Keratinocyte (primary cell): ENCODE measurements at regions not wholly inside any gene's neighbourhood (a gene's known extent, or its start where the extent isn't known, plus 50 kb on each side); places are given as distances from the start of the nearest gene placed in this dataset.

Source experiments
- EZH2 ChIP-seq: IDR thresholded peaks from one replicate; pipeline ENCODE4 v1.6.1; 2012; ENCODE audit warnings: inconsistent platforms, mild to moderate bottlenecking, low read length, moderate library complexity
- TF ChIP-seq, protein P1 (sequence below), 3 experiments: IDR thresholded peaks in 1 of 3; conservative IDR thresholded peaks in 1 of 3; optimal IDR thresholded peaks in 1 of 3; 2 replicates in 2 of 3; 3 replicates in 1 of 3; pipeline versions ENCODE3 to v1.5.1; 2011; ENCODE audit warnings: low read length in 3 of 3, mild to moderate bottlenecking in 3 of 3, moderate library complexity in 2 of 3, control low read depth in 1 of 3, inconsistent platforms in 1 of 3; ENCODE audit not compliant: insufficient read depth in 2 of 3; ENCODE audit errors: extremely low read depth in 1 of 3

DNA sequence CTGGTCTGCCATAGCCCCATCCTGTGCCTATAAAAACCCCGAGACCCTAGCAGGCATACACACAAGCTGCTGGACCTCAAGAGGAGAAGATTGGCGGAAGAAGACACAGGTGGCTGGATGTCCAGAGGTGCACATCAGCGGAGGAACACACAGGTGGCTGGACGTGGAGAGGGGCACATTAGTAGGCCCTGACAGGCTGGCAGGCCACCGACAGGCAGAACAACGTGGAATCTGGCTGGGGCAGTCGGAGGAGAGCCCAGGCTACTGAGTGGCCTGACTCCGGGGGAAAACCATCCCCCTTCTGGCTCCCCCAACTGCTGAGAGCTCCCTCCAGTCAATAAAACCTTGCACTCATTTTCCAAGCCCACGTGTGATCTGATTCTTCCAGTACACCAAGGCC lies 512.5 kb upstream of the AMOT start:
- TF ChIP-seq, protein P1, sequence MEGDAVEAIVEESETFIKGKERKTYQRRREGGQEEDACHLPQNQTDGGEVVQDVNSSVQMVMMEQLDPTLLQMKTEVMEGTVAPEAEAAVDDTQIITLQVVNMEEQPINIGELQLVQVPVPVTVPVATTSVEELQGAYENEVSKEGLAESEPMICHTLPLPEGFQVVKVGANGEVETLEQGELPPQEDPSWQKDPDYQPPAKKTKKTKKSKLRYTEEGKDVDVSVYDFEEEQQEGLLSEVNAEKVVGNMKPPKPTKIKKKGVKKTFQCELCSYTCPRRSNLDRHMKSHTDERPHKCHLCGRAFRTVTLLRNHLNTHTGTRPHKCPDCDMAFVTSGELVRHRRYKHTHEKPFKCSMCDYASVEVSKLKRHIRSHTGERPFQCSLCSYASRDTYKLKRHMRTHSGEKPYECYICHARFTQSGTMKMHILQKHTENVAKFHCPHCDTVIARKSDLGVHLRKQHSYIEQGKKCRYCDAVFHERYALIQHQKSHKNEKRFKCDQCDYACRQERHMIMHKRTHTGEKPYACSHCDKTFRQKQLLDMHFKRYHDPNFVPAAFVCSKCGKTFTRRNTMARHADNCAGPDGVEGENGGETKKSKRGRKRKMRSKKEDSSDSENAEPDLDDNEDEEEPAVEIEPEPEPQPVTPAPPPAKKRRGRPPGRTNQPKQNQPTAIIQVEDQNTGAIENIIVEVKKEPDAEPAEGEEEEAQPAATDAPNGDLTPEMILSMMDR (optimal IDR thresholded peaks at IDR 0.05 in 1 of 3, IDR thresholded peaks at IDR 0.05 in 1 of 3, conservative IDR thresholded peaks at IDR 0.05 in 1 of 3; ENCODE audit: extremely low read depth in 1 of 3, insufficient read depth in 2 of 3, low read length in 3 of 3), result no peak
- TF ChIP-seq EZH2, result no peak
